ENCODE measurements at regions not wholly inside any gene's neighbourhood (a gene's known extent, or its start where the extent isn't known, plus 50 kb on each side); places are given as distances from the start of the nearest gene placed in this dataset.

DNA sequence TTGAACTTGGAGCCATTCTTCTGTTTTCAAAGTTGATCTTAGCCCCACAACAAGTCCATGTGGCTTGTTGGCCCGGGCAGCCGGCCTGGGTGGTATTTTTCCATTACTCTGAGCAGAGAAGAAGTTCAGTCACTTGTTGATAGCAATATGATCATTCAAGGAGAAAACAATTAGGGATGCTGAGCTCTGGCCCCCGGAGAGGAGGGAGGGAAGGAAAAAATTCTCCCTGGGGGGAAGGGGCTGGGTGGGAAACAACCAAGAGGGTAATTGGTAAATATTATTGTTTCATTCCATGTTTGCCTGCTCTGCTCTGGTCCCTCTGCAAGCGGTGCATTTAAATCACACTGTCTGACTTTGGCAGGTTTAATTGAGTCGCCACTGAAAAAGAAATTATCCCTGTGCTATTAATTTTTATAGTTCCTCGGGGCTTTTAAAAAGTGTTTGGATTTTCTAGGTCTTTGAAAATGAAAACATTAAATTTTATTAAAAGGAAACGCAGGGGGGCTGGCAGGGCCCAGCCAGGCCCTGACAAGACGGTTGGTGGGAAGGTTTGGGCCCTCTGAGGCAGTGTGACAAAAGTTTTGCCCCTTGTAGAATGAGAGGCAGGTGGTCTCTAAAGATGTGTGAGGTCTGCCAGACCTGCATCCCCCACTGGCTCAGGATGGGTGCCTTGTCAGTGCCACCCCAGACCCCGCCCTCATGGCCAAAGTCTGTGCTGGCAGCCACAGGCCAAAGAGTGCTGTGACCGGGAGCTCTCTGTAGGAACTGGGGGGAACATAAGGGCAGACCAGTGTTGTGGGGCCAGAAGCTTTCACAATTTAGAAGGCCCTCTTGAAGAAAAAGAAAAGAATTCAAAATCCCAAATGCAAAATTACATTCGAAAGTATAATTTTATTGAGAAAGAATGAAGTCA lies 52.5 kb upstream of the SLC14A2 start:
- DNase-seq = peak; percentile 47 to 69
- intact Hi-C loops (cut with DNase I; ENCODE audit: low total_unique reads) = no loop called here

DNA sequence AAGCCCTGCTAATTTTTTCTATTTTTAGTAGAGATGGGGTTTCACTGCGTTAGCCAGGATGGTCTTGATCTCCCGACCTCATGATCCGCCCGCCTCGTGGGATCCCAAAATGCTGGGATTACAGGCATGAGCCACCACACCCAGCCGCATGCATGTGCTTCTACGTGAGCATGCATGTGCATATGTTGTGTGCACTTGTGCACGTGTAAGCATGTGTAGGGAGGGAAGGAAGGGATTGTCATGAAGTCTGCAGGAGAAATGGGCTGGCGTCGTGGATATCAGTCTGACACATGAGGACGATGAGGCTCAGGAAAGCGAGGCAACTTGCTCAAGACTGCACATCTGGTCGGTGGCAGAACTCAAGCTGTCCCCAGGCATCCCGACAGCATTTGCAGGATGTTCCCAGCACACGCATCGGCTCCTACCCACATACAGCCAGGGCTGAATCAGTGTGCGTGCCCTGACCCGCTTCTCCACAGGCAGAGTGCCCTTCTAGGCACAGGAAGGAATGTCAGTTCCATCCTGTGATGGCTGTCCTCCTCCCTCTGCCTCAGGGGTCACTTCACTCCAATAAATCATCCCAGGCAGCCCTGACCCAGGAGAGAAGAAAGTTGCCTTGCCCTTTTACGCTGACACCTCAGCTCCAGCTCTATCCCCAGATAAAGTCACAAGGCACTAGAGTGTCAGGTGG lies 49.9 kb upstream of the SLC14A2 start:
- H3K27ac ChIP-seq = no peak overlapping the region
- no peak overlapping the region for H3K4me3 ChIP-seq
- no peaks in the 10 kb centered on the region for H3K27me3 ChIP-seq
- no peak for DNase-seq
- no peaks in the 10 kb centered on the region for H3K36me3 ChIP-seq
- intact Hi-C loops (cut with DNase I; ENCODE audit: low total_unique reads) = no loop called here
- peaks cover 3 to 13% of the 10 kb centered on the region in 2 donors for H3K4me1 ChIP-seq
- no peak for TF ChIP-seq POLR2A (IDR thresholded peaks at IDR 0.05)
- no peaks in the 10 kb centered on the region for H3K9me3 ChIP-seq

More for the DNA sequence above, 52.5 kb upstream of the SLC14A2 start:
- Histone ChIP-seq H3K36me3 (no peaks in the 10 kb centered on the region), H3K27ac (peak overlapping the region; percentile 64), H3K4me1 (peaks cover 3 to 13% of the 10 kb centered on the region in 2 donors), H3K9me3 (no peaks in the 10 kb centered on the region), H3K4me3 (no peak overlapping the region), H3K27me3 (no peaks in the 10 kb centered on the region)
- TF ChIP-seq, protein P1, sequence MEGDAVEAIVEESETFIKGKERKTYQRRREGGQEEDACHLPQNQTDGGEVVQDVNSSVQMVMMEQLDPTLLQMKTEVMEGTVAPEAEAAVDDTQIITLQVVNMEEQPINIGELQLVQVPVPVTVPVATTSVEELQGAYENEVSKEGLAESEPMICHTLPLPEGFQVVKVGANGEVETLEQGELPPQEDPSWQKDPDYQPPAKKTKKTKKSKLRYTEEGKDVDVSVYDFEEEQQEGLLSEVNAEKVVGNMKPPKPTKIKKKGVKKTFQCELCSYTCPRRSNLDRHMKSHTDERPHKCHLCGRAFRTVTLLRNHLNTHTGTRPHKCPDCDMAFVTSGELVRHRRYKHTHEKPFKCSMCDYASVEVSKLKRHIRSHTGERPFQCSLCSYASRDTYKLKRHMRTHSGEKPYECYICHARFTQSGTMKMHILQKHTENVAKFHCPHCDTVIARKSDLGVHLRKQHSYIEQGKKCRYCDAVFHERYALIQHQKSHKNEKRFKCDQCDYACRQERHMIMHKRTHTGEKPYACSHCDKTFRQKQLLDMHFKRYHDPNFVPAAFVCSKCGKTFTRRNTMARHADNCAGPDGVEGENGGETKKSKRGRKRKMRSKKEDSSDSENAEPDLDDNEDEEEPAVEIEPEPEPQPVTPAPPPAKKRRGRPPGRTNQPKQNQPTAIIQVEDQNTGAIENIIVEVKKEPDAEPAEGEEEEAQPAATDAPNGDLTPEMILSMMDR (IDR thresholded peaks at IDR 0.05) = no peak
- TF ChIP-seq POLR2A (IDR thresholded peaks at IDR 0.05) = no peak
